Naive thymus-derived CD8-positive, alpha-beta T cell (primary cell): ENCODE measurements at regions not wholly inside any gene's neighbourhood (a gene's known extent, or its start where the extent isn't known, plus 50 kb on each side); places are given as distances from the start of the nearest gene placed in this dataset.

ENCODE experiments used
- ATAC-seq, 2 donors: fragments of 150-1000 bp; cut with Tn5 transposase in 1 of 2; sonication (Bioruptor Pico), chemical (Tn5 transposase) in 1 of 2; 1 replicate in 1 of 2; 2 replicates in 1 of 2; pipeline ENCODE4 v1.10.0; 2021; ENCODE audit warnings: mild to moderate bottlenecking in 2 of 2, moderate library complexity in 2 of 2
- POLR2A ChIA-PET: fragments of 350-600 bp; sonication (Branson Sonifier 250); formaldehyde crosslinking; loops from one replicate; lab custom pipeline; 2021; ENCODE audit warnings: antibody characterized with exemption; lab: Charles Lee
- DNase-seq, 10 donors: peaks; one replicate each; pipeline versions ENCODE4 v3.0.0 to v3.0.0-alpha.2; 2020 to 2022
- H3K27ac Mint-ChIP-seq, 10 donors: one replicate each; pipeline ENCODE4 v1.8.0; 2020 to 2022; ENCODE audit warnings: mild to moderate bottlenecking in 10 of 10, mixed read lengths in 10 of 10, moderate library complexity in 4 of 10, inconsistent platforms in 1 of 10
- H3K27me3 Mint-ChIP-seq, 5 donors: one replicate each; pipeline ENCODE4 v1.8.0; 2021 to 2022; ENCODE audit warnings: mixed read lengths in 5 of 5
- H3K36me3 Mint-ChIP-seq, 3 donors: one replicate each; pipeline ENCODE4 v1.8.0; 2020 to 2022; ENCODE audit warnings: mixed read lengths in 3 of 3, mild to moderate bottlenecking in 2 of 3, inconsistent platforms in 1 of 3
- H3K4me1 Mint-ChIP-seq, 4 donors: one replicate each; pipeline ENCODE4 v1.8.0; 2021 to 2022; ENCODE audit warnings: mixed read lengths in 4 of 4
- H3K4me3 Mint-ChIP-seq, 10 donors: one replicate each; pipeline ENCODE4 v1.8.0; 2020 to 2022; ENCODE audit warnings: mild to moderate bottlenecking in 10 of 10, mixed read lengths in 10 of 10, moderate library complexity in 6 of 10, inconsistent platforms in 1 of 10
- H3K9me3 Mint-ChIP-seq, 9 donors: one replicate each; pipeline ENCODE4 v1.8.0; 2020 to 2022; ENCODE audit warnings: mixed read lengths in 9 of 9, mild to moderate bottlenecking in 3 of 9, inconsistent platforms in 1 of 9, moderate library complexity in 1 of 9

GRCh38 chr4:123246085-123246484 lies 150.5 kb upstream of the SPRY1 start:
- Mint-ChIP-seq H3K4me3 (no peak overlapping the region), H3K27ac (no peak overlapping the region), H3K36me3 (peaks cover 0 to 7% (median 0%) of the 10 kb centered on the region in 3 donors), H3K4me1 (peaks cover 0 to 6% (median under 1%) of the 10 kb centered on the region in 4 donors), H3K9me3 (peaks cover 0 to 15% (median 9%) of the 10 kb centered on the region in 9 donors), H3K27me3 (no peaks in the 10 kb centered on the region)
- DNase-seq, result no peak
- no peak for ATAC-seq
- POLR2A ChIA-PET, result no interaction called here

GRCh38 chr4:123248085-123248659 lies 148.4 kb upstream of the SPRY1 start:
- peaks cover 0 to 3% (median 3%) of the 10 kb centered on the region in 3 donors for H3K36me3 Mint-ChIP-seq
- no peaks in the 10 kb centered on the region for H3K27me3 Mint-ChIP-seq
- no peak overlapping the region for H3K27ac Mint-ChIP-seq
- H3K9me3 Mint-ChIP-seq, result no peaks in the 10 kb centered on the region
- ATAC-seq (no peak), DNase-seq (no peak)
- no peak overlapping the region for H3K4me3 Mint-ChIP-seq
- peaks cover 0 to 6% (median under 1%) of the 10 kb centered on the region in 4 donors for H3K4me1 Mint-ChIP-seq
- POLR2A ChIA-PET, result no interaction called here

- Mint-ChIP-seq H3K9me3 (no peaks in the 10 kb centered on the region), H3K27me3 (no peaks in the 10 kb centered on the region), H3K4me1 (peaks cover 0 to 5% (median under 1%) of the 10 kb centered on the region in 4 donors), H3K36me3 (peaks cover 0 to 3% (median 3%) of the 10 kb centered on the region in 3 donors), H3K27ac (no peak overlapping the region), H3K4me3 (no peak overlapping the region)
- no peak for ATAC-seq
- DNase-seq, result no peak
- POLR2A ChIA-PET, result no interaction called here
These were observed 146.8 kb upstream of the SPRY1 start for GRCh38 chr4:123249821-123250220.

GRCh38 chr4:123250843-123251242 lies 145.8 kb upstream of the SPRY1 start:
- POLR2A ChIA-PET, result no interaction called here
- H3K27ac Mint-ChIP-seq, result no peak overlapping the region
- DNase-seq, result no peak
- no peaks in the 10 kb centered on the region for H3K27me3 Mint-ChIP-seq
- ATAC-seq, result no peak
- H3K4me3 Mint-ChIP-seq, result no peak overlapping the region
- H3K36me3 Mint-ChIP-seq, result peaks cover 0 to 9% (median 5%) of the 10 kb centered on the region in 3 donors
- no peaks in the 10 kb centered on the region for H3K9me3 Mint-ChIP-seq
- peaks cover 0 to 5% (median under 1%) of the 10 kb centered on the region in 4 donors for H3K4me1 Mint-ChIP-seq

- peaks cover 0 to 51% (median 37%) of the 10 kb centered on the region in 3 donors for H3K36me3 Mint-ChIP-seq
- peak overlapping the region in 1 of 10 donors; percentile 14 for H3K27ac Mint-ChIP-seq
- no peak for ATAC-seq
- H3K4me3 Mint-ChIP-seq, result no peak overlapping the region
- peaks cover 0 to 31% (median 2%) of the 10 kb centered on the region in 4 donors for H3K4me1 Mint-ChIP-seq
- H3K9me3 Mint-ChIP-seq, result no peaks in the 10 kb centered on the region
- POLR2A ChIA-PET, result no interaction called here
- no peaks in the 10 kb centered on the region for H3K27me3 Mint-ChIP-seq
- no peak for DNase-seq
These were observed 140.6 kb upstream of the SPRY1 start for GRCh38 chr4:123255971-123256370.

- Mint-ChIP-seq H3K4me1 (peaks cover 0 to 31% (median 2%) of the 10 kb centered on the region in 4 donors), H3K27ac (no peak overlapping the region), H3K27me3 (no peaks in the 10 kb centered on the region), H3K4me3 (no peak overlapping the region), H3K36me3 (peaks cover 0 to 55% (median 43%) of the 10 kb centered on the region in 3 donors), H3K9me3 (no peaks in the 10 kb centered on the region)
- POLR2A ChIA-PET, result no interaction called here
- ATAC-seq (no peak), DNase-seq (no peak)
These were observed 139.7 kb upstream of the SPRY1 start for GRCh38 chr4:123256901-123257300.

- Mint-ChIP-seq H3K9me3 (peaks cover 0 to 4% (median 0%) of the 10 kb centered on the region in 9 donors), H3K36me3 (peaks cover 3 to 60% (median 48%) of the 10 kb centered on the region in 3 donors), H3K27me3 (no peaks in the 10 kb centered on the region), H3K4me1 (peaks cover 0 to 31% (median 2%) of the 10 kb centered on the region in 4 donors), H3K4me3 (no peak overlapping the region), H3K27ac (no peak overlapping the region)
- POLR2A ChIA-PET, result no interaction called here
- DNase-seq, result no peak
- no peak for ATAC-seq
These were observed 139.0 kb upstream of the SPRY1 start for GRCh38 chr4:123257591-123257990.

- H3K27ac Mint-ChIP-seq, result no peak overlapping the region
- POLR2A ChIA-PET, result no interaction called here
- H3K36me3 Mint-ChIP-seq, result peaks cover 5 to 66% (median 58%) of the 10 kb centered on the region in 3 donors
- ATAC-seq (no peak), DNase-seq (no peak)
- H3K9me3 Mint-ChIP-seq, result peaks cover 0 to 7% (median 0%) of the 10 kb centered on the region in 9 donors
- no peak overlapping the region for H3K4me3 Mint-ChIP-seq
- H3K4me1 Mint-ChIP-seq, result peaks cover 0 to 26% (median 2%) of the 10 kb centered on the region in 4 donors
- no peaks in the 10 kb centered on the region for H3K27me3 Mint-ChIP-seq
These were observed 136.6 kb upstream of the SPRY1 start for GRCh38 chr4:123259676-123260646.

- POLR2A ChIA-PET, result no interaction called here
- peaks cover 0 to 7% (median 0%) of the 10 kb centered on the region in 9 donors for H3K9me3 Mint-ChIP-seq
- no peaks in the 10 kb centered on the region for H3K27me3 Mint-ChIP-seq
- no peak for ATAC-seq
- no peak overlapping the region for H3K27ac Mint-ChIP-seq
- peaks cover 0 to 26% (median 2%) of the 10 kb centered on the region in 4 donors for H3K4me1 Mint-ChIP-seq
- DNase-seq, result no peak
- H3K4me3 Mint-ChIP-seq, result no peak overlapping the region
- H3K36me3 Mint-ChIP-seq, result peaks cover 5 to 62% (median 57%) of the 10 kb centered on the region in 3 donors
These were observed 135.9 kb upstream of the SPRY1 start for GRCh38 chr4:123260653-123261052.

- no peak overlapping the region for H3K27ac Mint-ChIP-seq
- no peak for DNase-seq
- ATAC-seq, result no peak
- H3K36me3 Mint-ChIP-seq, result peaks cover 5 to 48% (median 43%) of the 10 kb centered on the region in 3 donors
- POLR2A ChIA-PET, result no interaction called here
- peaks cover 0 to 7% (median 0%) of the 10 kb centered on the region in 9 donors for H3K9me3 Mint-ChIP-seq
- H3K27me3 Mint-ChIP-seq, result no peaks in the 10 kb centered on the region
- H3K4me3 Mint-ChIP-seq, result no peak overlapping the region
- peaks cover 0 to 26% (median 2%) of the 10 kb centered on the region in 4 donors for H3K4me1 Mint-ChIP-seq
These were observed 134.5 kb upstream of the SPRY1 start for GRCh38 chr4:123262080-123262479.

- Mint-ChIP-seq H3K4me3 (no peak overlapping the region), H3K27me3 (no peaks in the 10 kb centered on the region), H3K36me3 (peaks cover 5 to 41% (median 34%) of the 10 kb centered on the region in 3 donors), H3K27ac (no peak overlapping the region), H3K9me3 (peaks cover 0 to 7% (median 0%) of the 10 kb centered on the region in 9 donors), H3K4me1 (peaks cover 0 to 2% (median 0%) of the 10 kb centered on the region in 4 donors)
- POLR2A ChIA-PET, result no interaction called here
- DNase-seq (no peak), ATAC-seq (no peak)
These were observed 131.2 kb upstream of the SPRY1 start for GRCh38 chr4:123265443-123265842.

GRCh38 chr4:123266221-123266620 lies 130.4 kb upstream of the SPRY1 start:
- H3K27me3 Mint-ChIP-seq, result no peaks in the 10 kb centered on the region
- POLR2A ChIA-PET, result no interaction called here
- no peak overlapping the region for H3K4me3 Mint-ChIP-seq
- no peak overlapping the region for H3K27ac Mint-ChIP-seq
- no peak for ATAC-seq
- peaks cover 5 to 35% (median 27%) of the 10 kb centered on the region in 3 donors for H3K36me3 Mint-ChIP-seq
- peaks cover 0 to 7% (median 0%) of the 10 kb centered on the region in 9 donors for H3K9me3 Mint-ChIP-seq
- DNase-seq, result no peak
- H3K4me1 Mint-ChIP-seq, result no peaks in the 10 kb centered on the region

GRCh38 chr4:123278755-123279154 lies 117.8 kb upstream of the SPRY1 start:
- Mint-ChIP-seq H3K4me1 (peaks cover 0 to 1% (median under 1%) of the 10 kb centered on the region in 4 donors), H3K4me3 (no peak overlapping the region), H3K9me3 (peaks cover 0 to 18% (median 2%) of the 10 kb centered on the region in 9 donors), H3K36me3 (peaks cover 28 to 54% (median 31%) of the 10 kb centered on the region in 3 donors), H3K27me3 (no peaks in the 10 kb centered on the region), H3K27ac (no peak overlapping the region)
- ATAC-seq (no peak), DNase-seq (no peak)
- POLR2A ChIA-PET, result no interaction called here
